K562 (cell line): ENCODE measurements at regions not wholly inside any gene's neighbourhood (a gene's known extent, or its start where the extent isn't known, plus 50 kb on each side); places are given as distances from the start of the nearest gene placed in this dataset.
A peak's percentile ranks its signal among the peaks of the same experiment; 100 is the strongest.

ENCODE experiments used
- FOXK2 ChIP-seq, 2 experiments: fragments of 450-650 bp; IDR thresholded peaks in 1 of 2; conservative IDR thresholded peaks in 1 of 2; 2 replicates each; pipeline ENCODE4 v1.6.1; 2016; ENCODE audit warnings: low read depth in 2 of 2, mild to moderate bottlenecking in 1 of 2
- HDAC3 ChIP-seq: fragments of 450-650 bp; IDR thresholded peaks from 2 replicates; pipeline ENCODE4 v1.6.1; 2018; ENCODE audit warnings: borderline replicate concordance, mild to moderate bottlenecking, moderate library complexity; ENCODE audit not compliant: partially characterized antibody
- HDGF ChIP-seq: fragments of 450-650 bp; IDR thresholded peaks from 2 replicates; pipeline ENCODE4 v1.6.1; 2016
- NFATC3 ChIP-seq: fragments of 450-650 bp; IDR thresholded peaks from 2 replicates; pipeline ENCODE4 v1.6.1; 2017; ENCODE audit warnings: mild to moderate bottlenecking
- NR2C1 ChIP-seq, 2 experiments: fragments of 450-650 bp; IDR thresholded peaks; 2 replicates each; pipeline ENCODE4 v1.6.1; 2017; ENCODE audit warnings: mild to moderate bottlenecking in 2 of 2, antibody characterized with exemption in 1 of 2, inconsistent platforms in 1 of 2, missing compliant biosample characterization in 1 of 2, missing genetic modification characterization in 1 of 2
- PHF20 ChIP-seq: fragments of 450-650 bp; IDR thresholded peaks from 2 replicates; pipeline ENCODE4 v1.6.1; 2018; ENCODE audit not compliant: partially characterized antibody
- SMC3 ChIP-seq: conservative IDR thresholded peaks from 2 replicates; pipeline ENCODE4 v1.6.1; 2011; ENCODE audit warnings: low read depth, low read length, improper control_type of control experiment; ENCODE audit not compliant: insufficient read depth
- TEAD2 ChIP-seq: fragments of 450-650 bp; IDR thresholded peaks from 2 replicates; pipeline ENCODE4 v1.6.1; 2016; ENCODE audit warnings: missing genetic modification characterization, control low read depth, missing compliant biosample characterization
- TRIM28 ChIP-seq: fragments of 450-650 bp; IDR thresholded peaks from 2 replicates; pipeline ENCODE4 v1.6.1; 2017
- ZC3H8 ChIP-seq: fragments of 450-650 bp; IDR thresholded peaks from 2 replicates; pipeline ENCODE4 v1.6.1; 2017
- ZNF146 ChIP-seq: IDR thresholded peaks from one replicate; pipeline ENCODE4 v1.6.1; 2018; ENCODE audit warnings: missing compliant biosample characterization; ENCODE audit not compliant: unreplicated experiment
- ZNF174 ChIP-seq: fragments of 250-450 bp; sonication (Bioruptor Pico); IDR thresholded peaks from 2 replicates; pipeline ENCODE4 v1.4.0; 2020; ENCODE audit warnings: mild to moderate bottlenecking
- TF ChIP-seq, protein P1 (sequence below): fragments of 450-650 bp; IDR thresholded peaks from 2 replicates; pipeline ENCODE4 v1.6.1; 2016
- TF ChIP-seq, protein P2 (sequence below): fragments of 250-450 bp; sonication (Bioruptor Pico); IDR thresholded peaks from 2 replicates; pipeline ENCODE4 v1.5.0; 2022; ENCODE audit warnings: mild to moderate bottlenecking
- TF ChIP-seq, protein P3 (sequence below): IDR thresholded peaks from 2 replicates; pipeline ENCODE4 v1.6.1; 2011; ENCODE audit warnings: borderline replicate concordance, low read depth, mild to moderate bottlenecking, moderate library complexity, low read length; ENCODE audit not compliant: insufficient read depth, poor library complexity, severe bottlenecking
- TF ChIP-seq, protein P4 (sequence below), 3 experiments: fragments of 200-800 bp in 1 of 3; fragments of 250-450 bp in 1 of 3; fragments of 450-650 bp in 1 of 3; sonication (Bioruptor Pico) in 1 of 3; sonication (Bioruptor generic) in 1 of 3; formaldehyde crosslinking in 1 of 3; IDR thresholded peaks; 2 replicates each; pipeline versions ENCODE4 v1.6.1 to v1.8.0; 2016 to 2022; ENCODE audit warnings: mild to moderate bottlenecking in 2 of 3, missing genetic modification characterization in 2 of 3, missing compliant biosample characterization in 1 of 3, moderate library complexity in 1 of 3
- TF ChIP-seq, protein P5 (sequence below): fragments of 200-400 bp; formaldehyde crosslinking; IDR thresholded peaks from 2 replicates; pipeline ENCODE4 v1.6.1; 2017; ENCODE audit warnings: mild to moderate bottlenecking, low read depth, low read length, moderate library complexity

DNA sequence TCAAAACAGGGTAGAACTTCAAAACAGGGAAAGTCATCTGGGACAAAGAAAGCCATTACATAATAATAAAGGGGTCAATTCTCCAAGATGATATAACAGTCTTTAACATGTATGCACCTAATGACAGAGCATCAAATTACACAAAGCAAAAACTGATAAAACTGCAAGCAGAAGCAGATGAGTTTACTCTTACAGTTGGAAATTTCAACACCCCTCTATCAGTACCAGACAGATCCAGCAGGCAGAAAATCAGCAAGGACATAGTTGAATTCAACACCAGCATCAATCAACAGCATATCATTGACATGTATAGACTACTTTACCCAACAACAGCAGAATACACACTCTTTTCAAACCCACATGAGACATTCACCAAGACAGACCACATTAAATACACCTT lies 233.0 kb upstream of the NEBL start (continued):
- TF ChIP-seq, protein P1, sequence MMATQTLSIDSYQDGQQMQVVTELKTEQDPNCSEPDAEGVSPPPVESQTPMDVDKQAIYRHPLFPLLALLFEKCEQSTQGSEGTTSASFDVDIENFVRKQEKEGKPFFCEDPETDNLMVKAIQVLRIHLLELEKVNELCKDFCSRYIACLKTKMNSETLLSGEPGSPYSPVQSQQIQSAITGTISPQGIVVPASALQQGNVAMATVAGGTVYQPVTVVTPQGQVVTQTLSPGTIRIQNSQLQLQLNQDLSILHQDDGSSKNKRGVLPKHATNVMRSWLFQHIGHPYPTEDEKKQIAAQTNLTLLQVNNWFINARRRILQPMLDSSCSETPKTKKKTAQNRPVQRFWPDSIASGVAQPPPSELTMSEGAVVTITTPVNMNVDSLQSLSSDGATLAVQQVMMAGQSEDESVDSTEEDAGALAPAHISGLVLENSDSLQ, result peak; percentile 88
- TF ChIP-seq FOXK2 (conservative IDR thresholded peaks at IDR 0.05 in 1 of 2, IDR thresholded peaks at IDR 0.05 in 1 of 2; ENCODE audit: low read depth in 2 of 2), result peak; percentile 31 to 60; a peak in 2 of 4 replicates
- TF ChIP-seq TRIM28, result 0 out of 2 replicates have a peak, but pooled peaks have one; percentile 28
- TF ChIP-seq PHF20, result no peak
- 0 out of 2 replicates have a peak, but pooled peaks have one; percentile 32 for TF ChIP-seq NFATC3
- TF ChIP-seq ZNF146 (CRISPR knock-in tag), result no peak
- TF ChIP-seq HDGF, result no peak
- no peak for TF ChIP-seq ZNF174 (CRISPR knock-in tag)
- TF ChIP-seq, protein P2, sequence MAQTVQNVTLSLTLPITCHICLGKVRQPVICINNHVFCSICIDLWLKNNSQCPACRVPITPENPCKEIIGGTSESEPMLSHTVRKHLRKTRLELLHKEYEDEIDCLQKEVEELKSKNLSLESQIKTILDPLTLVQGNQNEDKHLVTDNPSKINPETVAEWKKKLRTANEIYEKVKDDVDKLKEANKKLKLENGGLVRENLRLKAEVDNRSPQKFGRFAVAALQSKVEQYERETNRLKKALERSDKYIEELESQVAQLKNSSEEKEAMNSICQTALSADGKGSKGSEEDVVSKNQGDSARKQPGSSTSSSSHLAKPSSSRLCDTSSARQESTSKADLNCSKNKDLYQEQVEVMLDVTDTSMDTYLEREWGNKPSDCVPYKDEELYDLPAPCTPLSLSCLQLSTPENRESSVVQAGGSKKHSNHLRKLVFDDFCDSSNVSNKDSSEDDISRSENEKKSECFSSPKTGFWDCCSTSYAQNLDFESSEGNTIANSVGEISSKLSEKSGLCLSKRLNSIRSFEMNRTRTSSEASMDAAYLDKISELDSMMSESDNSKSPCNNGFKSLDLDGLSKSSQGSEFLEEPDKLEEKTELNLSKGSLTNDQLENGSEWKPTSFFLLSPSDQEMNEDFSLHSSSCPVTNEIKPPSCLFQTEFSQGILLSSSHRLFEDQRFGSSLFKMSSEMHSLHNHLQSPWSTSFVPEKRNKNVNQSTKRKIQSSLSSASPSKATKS, result no peak
- TF ChIP-seq TEAD2 (tag), result 0 out of 2 replicates have a peak, but pooled peaks have one; percentile 21
- peak; percentile 90 for TF ChIP-seq HDAC3
- TF ChIP-seq, protein P3, sequence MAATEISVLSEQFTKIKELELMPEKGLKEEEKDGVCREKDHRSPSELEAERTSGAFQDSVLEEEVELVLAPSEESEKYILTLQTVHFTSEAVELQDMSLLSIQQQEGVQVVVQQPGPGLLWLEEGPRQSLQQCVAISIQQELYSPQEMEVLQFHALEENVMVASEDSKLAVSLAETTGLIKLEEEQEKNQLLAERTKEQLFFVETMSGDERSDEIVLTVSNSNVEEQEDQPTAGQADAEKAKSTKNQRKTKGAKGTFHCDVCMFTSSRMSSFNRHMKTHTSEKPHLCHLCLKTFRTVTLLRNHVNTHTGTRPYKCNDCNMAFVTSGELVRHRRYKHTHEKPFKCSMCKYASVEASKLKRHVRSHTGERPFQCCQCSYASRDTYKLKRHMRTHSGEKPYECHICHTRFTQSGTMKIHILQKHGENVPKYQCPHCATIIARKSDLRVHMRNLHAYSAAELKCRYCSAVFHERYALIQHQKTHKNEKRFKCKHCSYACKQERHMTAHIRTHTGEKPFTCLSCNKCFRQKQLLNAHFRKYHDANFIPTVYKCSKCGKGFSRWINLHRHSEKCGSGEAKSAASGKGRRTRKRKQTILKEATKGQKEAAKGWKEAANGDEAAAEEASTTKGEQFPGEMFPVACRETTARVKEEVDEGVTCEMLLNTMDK, result no peak
- TF ChIP-seq ZC3H8, result no peak
- TF ChIP-seq SMC3, result no peak
- TF ChIP-seq, protein P4, sequence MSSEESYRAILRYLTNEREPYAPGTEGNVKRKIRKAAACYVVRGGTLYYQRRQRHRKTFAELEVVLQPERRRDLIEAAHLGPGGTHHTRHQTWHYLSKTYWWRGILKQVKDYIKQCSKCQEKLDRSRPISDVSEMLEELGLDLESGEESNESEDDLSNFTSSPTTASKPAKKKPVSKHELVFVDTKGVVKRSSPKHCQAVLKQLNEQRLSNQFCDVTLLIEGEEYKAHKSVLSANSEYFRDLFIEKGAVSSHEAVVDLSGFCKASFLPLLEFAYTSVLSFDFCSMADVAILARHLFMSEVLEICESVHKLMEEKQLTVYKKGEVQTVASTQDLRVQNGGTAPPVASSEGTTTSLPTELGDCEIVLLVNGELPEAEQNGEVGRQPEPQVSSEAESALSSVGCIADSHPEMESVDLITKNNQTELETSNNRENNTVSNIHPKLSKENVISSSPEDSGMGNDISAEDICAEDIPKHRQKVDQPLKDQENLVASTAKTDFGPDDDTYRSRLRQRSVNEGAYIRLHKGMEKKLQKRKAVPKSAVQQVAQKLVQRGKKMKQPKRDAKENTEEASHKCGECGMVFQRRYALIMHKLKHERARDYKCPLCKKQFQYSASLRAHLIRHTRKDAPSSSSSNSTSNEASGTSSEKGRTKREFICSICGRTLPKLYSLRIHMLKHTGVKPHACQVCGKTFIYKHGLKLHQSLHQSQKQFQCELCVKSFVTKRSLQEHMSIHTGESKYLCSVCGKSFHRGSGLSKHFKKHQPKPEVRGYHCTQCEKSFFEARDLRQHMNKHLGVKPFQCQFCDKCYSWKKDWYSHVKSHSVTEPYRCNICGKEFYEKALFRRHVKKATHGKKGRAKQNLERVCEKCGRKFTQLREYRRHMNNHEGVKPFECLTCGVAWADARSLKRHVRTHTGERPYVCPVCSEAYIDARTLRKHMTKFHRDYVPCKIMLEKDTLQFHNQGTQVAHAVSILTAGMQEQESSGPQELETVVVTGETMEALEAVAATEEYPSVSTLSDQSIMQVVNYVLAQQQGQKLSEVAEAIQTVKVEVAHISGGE (CRISPR knock-in tag; IDR thresholded peaks at IDR 0.05), result peak in 1 of 3 experiments; percentile 47; a peak in 1 of 6 replicates
- no peak for TF ChIP-seq NR2C1 (IDR thresholded peaks at IDR 0.05)
- TF ChIP-seq NR2C1 (tag; IDR thresholded peaks at IDR 0.05), result peak; percentile 35; the same call in 1 of the 2 replicates
- TF ChIP-seq, protein P5, sequence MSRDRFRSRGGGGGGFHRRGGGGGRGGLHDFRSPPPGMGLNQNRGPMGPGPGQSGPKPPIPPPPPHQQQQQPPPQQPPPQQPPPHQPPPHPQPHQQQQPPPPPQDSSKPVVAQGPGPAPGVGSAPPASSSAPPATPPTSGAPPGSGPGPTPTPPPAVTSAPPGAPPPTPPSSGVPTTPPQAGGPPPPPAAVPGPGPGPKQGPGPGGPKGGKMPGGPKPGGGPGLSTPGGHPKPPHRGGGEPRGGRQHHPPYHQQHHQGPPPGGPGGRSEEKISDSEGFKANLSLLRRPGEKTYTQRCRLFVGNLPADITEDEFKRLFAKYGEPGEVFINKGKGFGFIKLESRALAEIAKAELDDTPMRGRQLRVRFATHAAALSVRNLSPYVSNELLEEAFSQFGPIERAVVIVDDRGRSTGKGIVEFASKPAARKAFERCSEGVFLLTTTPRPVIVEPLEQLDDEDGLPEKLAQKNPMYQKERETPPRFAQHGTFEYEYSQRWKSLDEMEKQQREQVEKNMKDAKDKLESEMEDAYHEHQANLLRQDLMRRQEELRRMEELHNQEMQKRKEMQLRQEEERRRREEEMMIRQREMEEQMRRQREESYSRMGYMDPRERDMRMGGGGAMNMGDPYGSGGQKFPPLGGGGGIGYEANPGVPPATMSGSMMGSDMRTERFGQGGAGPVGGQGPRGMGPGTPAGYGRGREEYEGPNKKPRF, result no peak
